DND-41 (cell line): ENCODE measurements at regions not wholly inside any gene's neighbourhood (a gene's known extent, or its start where the extent isn't known, plus 50 kb on each side); places are given as distances from the start of the nearest gene placed in this dataset.

Experiments
- ATAC-seq: fragments of 200-7000 bp; cut with Tn5 transposase; 3 replicates; pipeline ENCODE4 v1.9.1; 2021; ENCODE audit warnings: low read depth; ENCODE audit not compliant: insufficient read depth
- DNase-seq: peaks from one replicate; pipeline ENCODE4 v3.0.0-alpha.2; 2020
- H2AFZ ChIP-seq: 2 replicates; pipeline ENCODE4 v1.6.0; 2012; ENCODE audit warnings: low read depth, low read length
- H3K27ac ChIP-seq: 2 replicates; pipeline ENCODE4 v1.5.1; 2012; ENCODE audit warnings: low read length, inconsistent platforms
- H3K27me3 ChIP-seq: fragments of 200-600 bp; sonication (generic); 2 replicates; pipeline ENCODE4 v1.6.0; 2012; ENCODE audit warnings: low read length, mild to moderate bottlenecking, inconsistent platforms; ENCODE audit not compliant: insufficient read depth, poor library complexity
- H3K36me3 ChIP-seq: 2 replicates; pipeline ENCODE4 v1.5.1; 2012; ENCODE audit warnings: low read length, inconsistent platforms; ENCODE audit not compliant: insufficient read depth
- H3K4me1 ChIP-seq: 2 replicates; pipeline ENCODE4 v1.5.1; 2012; ENCODE audit warnings: mild to moderate bottlenecking, low read length; ENCODE audit not compliant: insufficient read depth
- H3K4me2 ChIP-seq: 2 replicates; pipeline ENCODE4 v1.6.0; 2012; ENCODE audit warnings: mild to moderate bottlenecking, moderate library complexity, low read length, inconsistent platforms; ENCODE audit not compliant: insufficient read depth
- H3K4me3 ChIP-seq, 2 experiments: fragments of 200-600 bp in 1 of 2; shearing (Covaris generic) in 1 of 2; 2 replicates each; pipeline ENCODE4 v1.5.1; 2012 to 2016; ENCODE audit warnings: inconsistent platforms in 2 of 2, low read length in 2 of 2, mild to moderate bottlenecking in 2 of 2, low read depth in 1 of 2, moderate library complexity in 1 of 2
- H3K79me2 ChIP-seq: 2 replicates; pipeline ENCODE4 v1.6.0; 2012; ENCODE audit warnings: low read length, inconsistent platforms; ENCODE audit not compliant: insufficient read depth
- H3K9ac ChIP-seq: 2 replicates; pipeline ENCODE4 v1.6.0; 2012; ENCODE audit warnings: low read depth, mild to moderate bottlenecking, inconsistent platforms, low read length, moderate library complexity
- H3K9me3 ChIP-seq: 2 replicates; pipeline ENCODE4 v1.5.1; 2012; ENCODE audit warnings: low read length, moderate library complexity, mild to moderate bottlenecking, inconsistent platforms; ENCODE audit not compliant: insufficient read depth, severe bottlenecking
- H4K20me1 ChIP-seq: 2 replicates; pipeline ENCODE4 v1.6.0; 2012; ENCODE audit warnings: low read length; ENCODE audit not compliant: insufficient read depth
- CTCF ChIP-seq: IDR thresholded peaks from 2 replicates; pipeline ENCODE4 v1.5.1; 2012; ENCODE audit warnings: borderline replicate concordance, low read length, moderate library complexity, mild to moderate bottlenecking; ENCODE audit not compliant: poor library complexity, severe bottlenecking; ENCODE audit errors: extremely low read depth
- EZH2 ChIP-seq: IDR thresholded peaks from 3 replicates; pipeline ENCODE4 v1.6.1; 2012; ENCODE audit warnings: borderline replicate concordance, low read depth, mild to moderate bottlenecking, moderate library complexity, low read length, inconsistent platforms; ENCODE audit not compliant: severe bottlenecking

- Histone ChIP-seq H3K27ac (no peak overlapping the region), H3K4me3 (no peak overlapping the region), H2AFZ (no peak overlapping the region), H3K36me3 (no peaks in the 10 kb centered on the region), H3K9ac (no peak overlapping the region), H3K4me1 (no peaks in the 10 kb centered on the region), H4K20me1 (no peaks in the 10 kb centered on the region), H3K79me2 (no peaks in the 10 kb centered on the region), H3K27me3 (no peaks in the 10 kb centered on the region), H3K9me3 (no peaks in the 10 kb centered on the region), H3K4me2 (no peak overlapping the region)
- TF ChIP-seq EZH2 (no peak), CTCF (no peak)
- DNase-seq, result no peak
- ATAC-seq, result no peak
These were observed 261.9 kb upstream of the LYZL1 start for GRCh38 chr10:29026802-29027580.

DNA sequence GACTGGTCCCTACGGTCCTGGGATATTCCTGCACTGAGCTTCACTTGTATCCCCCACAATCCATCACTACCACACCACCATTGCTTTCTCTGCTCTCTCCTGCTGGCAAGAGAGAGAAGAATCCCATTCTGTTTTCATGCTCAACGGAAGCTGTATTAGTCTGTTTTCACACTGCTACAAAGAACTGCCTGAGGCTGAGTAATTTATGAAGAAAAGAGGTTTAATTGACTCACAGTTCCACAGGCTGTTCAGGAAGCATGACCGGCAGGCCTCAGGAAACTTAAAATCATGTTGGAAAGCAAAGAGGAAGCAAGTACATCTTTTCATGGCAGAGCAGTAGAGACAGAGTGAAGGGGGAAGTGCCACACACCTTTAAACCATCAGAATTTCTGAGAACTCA lies 260.4 kb upstream of the LYZL1 start:
- H3K4me2 ChIP-seq, result no peak overlapping the region
- ATAC-seq (no peak), DNase-seq (no peak)
- no peaks in the 10 kb centered on the region for H3K79me2 ChIP-seq
- H3K4me3 ChIP-seq, result no peak overlapping the region
- TF ChIP-seq EZH2 (no peak), CTCF (no peak)
- H3K36me3 ChIP-seq, result no peaks in the 10 kb centered on the region
- H3K9me3 ChIP-seq, result no peaks in the 10 kb centered on the region
- H4K20me1 ChIP-seq, result no peaks in the 10 kb centered on the region
- no peak overlapping the region for H3K9ac ChIP-seq
- no peak overlapping the region for H3K27ac ChIP-seq
- no peaks in the 10 kb centered on the region for H3K27me3 ChIP-seq
- H2AFZ ChIP-seq, result no peak overlapping the region
- H3K4me1 ChIP-seq, result no peaks in the 10 kb centered on the region

DNA sequence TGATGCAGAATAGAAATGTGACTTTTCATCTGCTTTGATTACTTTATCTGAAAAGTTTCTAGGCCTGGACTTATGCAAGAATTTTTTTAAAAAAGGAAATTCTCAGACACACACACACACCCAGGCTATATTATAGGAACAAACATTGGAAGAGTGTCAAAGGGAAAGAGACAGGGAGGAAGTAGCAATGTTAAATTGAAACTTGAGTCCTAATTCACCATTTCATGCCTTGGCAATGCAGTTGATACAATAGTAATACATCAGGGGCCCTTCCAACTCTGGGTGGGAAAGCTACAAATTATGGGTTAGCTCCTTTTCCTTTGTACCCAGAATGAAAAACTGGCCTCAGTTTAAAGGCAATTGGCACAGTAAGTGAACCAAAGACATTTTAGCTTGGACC lies 258.0 kb upstream of the LYZL1 start:
- Histone ChIP-seq H3K4me2 (no peak overlapping the region), H3K79me2 (no peaks in the 10 kb centered on the region), H3K27ac (no peak overlapping the region), H4K20me1 (no peaks in the 10 kb centered on the region), H3K27me3 (no peaks in the 10 kb centered on the region), H3K4me3 (no peak overlapping the region), H3K9me3 (no peaks in the 10 kb centered on the region), H3K36me3 (no peaks in the 10 kb centered on the region), H2AFZ (no peak overlapping the region), H3K4me1 (no peaks in the 10 kb centered on the region), H3K9ac (no peak overlapping the region)
- DNase-seq (no peak), ATAC-seq (no peak)
- no peak for TF ChIP-seq CTCF
- TF ChIP-seq EZH2, result no peak
